HG03025 (cell line): ENCODE measurements at regions not wholly inside any gene's neighbourhood (a gene's known extent, or its start where the extent isn't known, plus 50 kb on each side); places are given as distances from the start of the nearest gene placed in this dataset.

ENCODE experiments used
- ATAC-seq: cut with Tn5 transposase; IDR thresholded peaks from one replicate; pipeline ENCODE4 v1.9.1; 2021; ENCODE audit warnings: mild to moderate bottlenecking, moderate library complexity; ENCODE audit not compliant: unreplicated experiment, low FRiP score

DNA sequence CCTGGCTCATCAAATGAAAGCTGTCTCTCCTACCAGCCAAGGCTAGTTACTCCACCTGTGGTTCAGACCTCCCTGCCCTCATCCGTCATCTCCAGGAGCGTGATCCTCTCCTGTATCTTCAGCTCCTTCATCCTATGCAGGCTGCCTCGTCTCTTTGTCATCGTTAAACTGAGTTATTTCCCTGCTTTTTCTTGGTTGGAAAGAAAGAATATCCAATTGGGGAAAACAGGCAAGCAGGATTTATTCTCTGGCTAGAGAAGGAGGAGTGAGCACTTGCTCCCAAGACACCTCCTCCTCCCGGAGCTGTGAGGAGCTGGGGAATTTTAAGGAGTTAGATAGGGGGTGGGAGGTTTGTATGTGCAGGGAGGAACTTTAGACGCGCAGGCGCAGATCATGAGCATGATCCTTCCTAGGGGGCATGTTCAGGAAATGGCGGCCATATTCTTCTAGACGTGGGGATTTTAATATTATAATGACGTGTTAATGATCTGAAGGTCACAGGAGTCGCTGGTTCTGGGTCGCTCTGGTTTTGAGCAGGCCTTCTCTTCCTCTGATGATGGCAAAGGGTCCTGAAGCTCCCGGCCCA is 156.4 kb upstream of the KL start:
- ATAC-seq: no peak

DNA sequence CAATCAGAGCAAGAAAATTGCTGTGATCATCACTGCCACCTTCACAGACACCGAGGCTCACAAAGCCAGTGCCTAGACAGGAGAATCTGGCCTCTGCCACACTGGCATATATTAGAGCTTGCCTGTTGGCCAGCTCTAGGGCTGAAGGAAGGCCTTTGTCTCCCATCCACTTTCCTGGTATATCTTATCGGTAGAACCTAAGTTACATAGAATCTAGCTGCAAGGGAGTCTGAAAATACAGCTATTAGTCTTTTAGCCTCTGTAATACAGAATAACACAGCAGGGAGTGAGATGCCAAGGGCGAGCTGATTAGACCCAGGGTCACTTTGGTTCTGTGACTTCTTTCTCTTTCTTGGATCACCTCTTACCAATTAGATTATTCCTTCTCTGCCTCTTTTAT is 154.9 kb upstream of the KL start:
- no peak for ATAC-seq

DNA sequence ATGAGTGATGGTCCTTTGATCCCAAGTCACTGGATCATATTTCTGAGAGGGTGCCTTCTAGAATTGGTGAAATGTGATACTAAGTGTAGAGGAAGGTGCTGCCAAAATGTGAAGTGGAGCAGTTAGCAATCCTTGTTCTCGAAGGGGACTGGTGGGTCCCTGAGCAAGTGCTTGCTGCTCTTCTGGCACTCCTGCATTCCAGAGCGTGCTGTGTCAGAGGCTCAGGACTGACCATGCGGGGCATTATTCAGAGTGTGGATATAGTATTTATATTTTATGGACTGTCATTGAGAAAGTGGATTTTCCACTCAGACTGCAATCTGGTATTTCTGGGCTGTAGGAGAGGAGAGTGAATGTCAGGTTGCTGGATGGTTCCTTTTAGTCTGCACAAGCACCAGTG is 152.6 kb upstream of the KL start:
- no peak for ATAC-seq

DNA sequence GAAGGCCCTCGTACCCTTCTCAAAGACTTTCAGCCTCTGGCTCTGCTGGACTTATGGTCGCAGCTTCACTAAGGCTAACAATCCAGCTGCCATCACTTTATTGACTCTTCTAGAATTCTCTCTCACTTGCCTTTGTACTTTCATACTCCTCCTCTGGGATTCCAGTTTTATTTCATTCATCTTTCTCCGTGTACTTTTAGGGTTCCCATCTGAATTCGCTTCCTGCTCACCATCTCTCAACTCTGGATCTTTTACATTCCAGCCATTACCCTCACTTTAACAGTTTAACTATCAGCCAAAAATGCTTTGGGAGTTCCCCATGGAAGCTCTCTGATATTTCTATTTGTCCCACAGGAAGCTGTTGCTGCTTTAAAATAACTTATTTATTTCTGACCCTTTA is 149.3 kb upstream of the KL start:
- ATAC-seq: no peak

DNA sequence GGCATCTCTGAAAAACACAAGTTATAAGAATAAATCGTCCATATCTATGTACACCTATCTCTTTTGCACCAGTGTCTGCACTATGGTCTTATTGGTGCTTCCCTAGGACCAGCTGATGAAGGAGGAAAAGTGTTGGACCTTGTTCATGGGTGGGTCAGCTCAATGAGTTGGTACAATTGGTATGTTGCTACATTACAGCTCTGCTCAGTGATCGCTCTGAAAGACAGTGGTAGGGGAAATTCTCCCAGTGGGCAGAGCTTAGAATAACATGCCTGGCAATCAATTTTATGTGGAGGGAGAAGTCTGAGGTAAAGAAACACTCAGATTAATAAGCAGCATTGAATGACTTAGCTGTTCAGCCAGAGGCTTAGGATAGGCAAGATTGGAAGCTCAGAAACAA is 138.7 kb upstream of the KL start:
- no peak for ATAC-seq

GRCh38 chr13:32878163-32878562 is 138.1 kb upstream of the KL start:
- ATAC-seq: no peak

DNA sequence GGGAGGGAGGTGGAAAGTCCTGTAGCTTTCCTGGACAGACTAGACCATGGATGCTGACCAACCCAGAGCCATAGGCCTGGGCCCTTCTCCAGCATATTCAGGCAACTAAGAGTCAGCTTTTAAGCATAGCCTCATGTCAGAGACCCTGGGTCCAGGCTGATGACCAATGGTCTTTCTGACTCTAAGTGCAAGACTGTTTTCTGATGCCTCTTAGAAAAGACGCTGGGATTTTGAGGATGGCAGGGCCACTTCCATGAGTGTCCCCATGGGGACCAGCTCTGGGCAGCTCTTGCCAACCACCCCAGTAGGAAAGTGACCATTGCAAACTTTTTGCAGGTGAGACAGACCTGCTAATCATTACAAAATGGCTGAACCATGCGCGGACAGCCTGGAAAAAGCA is 135.6 kb upstream of the KL start:
- no peak for ATAC-seq

DNA sequence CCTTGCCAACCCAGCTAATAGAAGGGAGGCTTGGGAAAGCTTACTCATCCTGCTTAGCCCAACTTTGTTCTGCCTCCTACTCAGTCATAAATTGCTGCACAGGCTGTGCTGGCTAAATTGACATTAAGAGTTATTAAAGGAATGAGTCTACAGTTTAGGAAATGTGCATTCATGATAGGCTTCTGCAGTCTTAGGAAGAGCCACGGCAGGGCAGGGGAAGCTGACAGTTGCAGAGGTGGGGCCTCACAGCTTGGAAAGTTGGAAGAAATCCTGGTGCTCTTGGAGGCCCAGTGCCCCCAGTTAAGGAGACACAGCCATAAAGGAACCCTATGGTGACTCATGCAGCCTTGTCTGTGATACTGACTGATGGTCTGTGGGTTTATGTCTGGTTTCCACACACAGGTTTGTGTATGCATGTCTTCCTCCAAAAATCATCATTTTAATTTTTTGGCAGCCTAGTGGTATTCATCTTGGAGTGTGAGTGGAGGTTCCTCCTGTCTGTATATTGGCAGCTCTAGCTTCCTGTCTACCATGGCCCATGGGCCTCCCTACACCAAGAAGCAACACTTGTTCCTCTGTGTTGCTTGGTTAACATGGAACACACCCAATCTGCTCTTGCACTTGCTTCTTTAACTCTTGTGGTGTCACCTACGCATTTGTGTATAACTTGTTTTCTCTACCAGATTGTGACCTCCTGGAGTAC is 135.0 kb upstream of the KL start:
- no peak for ATAC-seq

DNA sequence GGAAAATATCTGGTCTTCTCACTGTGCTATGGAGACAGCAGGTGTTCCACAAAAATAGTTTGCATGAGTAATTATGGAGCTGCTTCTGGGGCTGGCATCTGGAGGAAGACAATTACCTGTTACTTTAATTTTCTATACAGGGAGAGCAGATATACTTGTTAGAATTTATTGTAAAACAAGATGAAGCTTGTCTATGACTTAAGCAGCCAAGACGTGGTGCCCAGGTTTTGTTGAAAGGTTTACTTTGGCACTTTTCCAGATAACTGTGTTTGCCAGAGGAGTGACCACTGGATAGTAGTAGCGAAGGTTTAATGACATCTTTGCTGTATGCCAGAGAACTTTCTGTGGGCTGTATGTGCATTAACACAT is 134.5 kb upstream of the KL start:
- ATAC-seq: no peak

DNA sequence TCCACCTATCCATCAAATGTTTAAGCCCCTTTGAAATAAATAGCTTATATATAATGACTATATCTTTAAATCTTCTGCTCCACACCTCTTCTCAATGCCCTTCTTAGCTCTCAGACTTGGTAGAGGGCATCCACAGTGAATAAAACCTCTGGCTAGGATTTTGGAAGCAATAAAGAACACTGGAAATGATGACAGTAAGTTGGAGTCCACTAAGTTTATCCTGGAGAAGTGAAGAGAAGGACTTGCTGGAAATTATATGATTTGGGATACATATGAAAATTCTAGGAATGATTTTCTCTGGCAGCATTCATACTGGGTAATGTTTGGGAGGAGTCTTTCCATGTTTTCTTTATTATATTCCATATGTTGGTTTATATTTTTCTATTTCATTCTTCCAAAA is 133.5 kb upstream of the KL start:
- ATAC-seq: no peak

- ATAC-seq: no peak
Observed at GRCh38 chr13:32883474-32883873, 132.7 kb upstream of the KL start.

DNA sequence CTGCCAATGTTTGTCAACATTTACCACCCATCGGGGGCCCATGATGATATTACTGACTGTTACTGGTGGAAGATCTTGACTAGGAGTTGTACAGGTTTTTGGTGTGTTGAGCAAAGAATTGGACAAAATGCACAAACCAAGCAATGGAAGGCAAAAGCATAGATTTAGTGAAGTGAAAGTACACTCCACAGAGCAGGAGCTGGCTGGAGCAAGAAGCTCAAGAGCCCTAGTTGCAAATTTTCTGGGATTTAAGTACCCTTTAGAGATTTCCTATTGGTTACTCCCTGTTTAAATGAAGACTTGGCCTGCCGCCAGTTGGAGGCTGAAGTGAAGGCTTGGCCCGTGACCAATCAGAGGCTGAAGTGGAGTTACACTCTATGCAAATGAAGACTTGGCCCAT is 128.6 kb upstream of the KL start:
- ATAC-seq: no peak

DNA sequence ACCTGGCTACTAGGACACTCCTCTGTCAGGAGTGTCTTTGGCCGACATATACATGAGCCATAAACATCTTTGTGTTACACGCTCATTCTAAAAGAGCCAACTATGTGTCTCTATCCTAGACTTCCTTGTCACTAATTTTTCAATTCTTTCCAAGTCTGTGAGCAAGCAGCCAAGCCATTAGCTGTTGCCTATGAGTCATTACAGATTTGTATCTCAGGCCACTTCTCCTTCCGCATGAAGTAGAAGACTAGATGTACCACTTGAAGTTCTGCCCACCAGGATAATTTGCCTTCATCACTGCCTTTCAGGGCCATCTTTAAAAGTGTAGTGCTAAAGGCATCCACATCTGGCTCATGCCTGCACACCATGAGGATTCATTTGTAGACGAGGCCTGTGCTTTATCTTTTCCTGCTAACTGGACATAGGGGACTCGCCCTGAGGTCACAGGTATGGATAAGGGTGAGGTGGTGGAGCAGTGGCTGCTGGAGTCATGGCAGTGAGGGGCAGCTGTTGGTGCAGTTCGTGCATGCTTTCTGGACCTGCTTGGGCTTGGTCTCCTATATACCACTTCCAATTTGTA is 126.1 kb upstream of the KL start:
- no peak for ATAC-seq

- no peak for ATAC-seq
Observed at GRCh38 chr13:32893176-32893575, 123.0 kb upstream of the KL start.

DNA sequence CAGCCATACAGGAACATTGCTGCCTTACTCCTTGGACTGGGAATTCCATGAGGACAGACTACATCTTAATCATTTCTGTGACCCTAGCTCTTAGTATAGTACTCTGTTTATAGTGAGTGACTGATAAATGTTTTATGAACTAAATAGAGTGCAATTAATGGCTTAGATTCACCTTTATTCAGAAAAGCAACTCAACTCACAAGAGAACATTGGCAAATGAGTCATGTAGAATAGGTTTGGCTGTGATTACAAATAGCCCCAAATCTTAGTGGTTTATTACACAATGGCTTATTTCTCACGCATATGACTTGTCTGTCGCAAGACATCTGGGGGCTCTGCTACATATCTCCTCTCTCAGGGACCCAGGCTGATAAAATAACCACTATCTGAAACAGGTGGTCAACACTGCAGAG is 121.6 kb upstream of the KL start:
- no peak for ATAC-seq

DNA sequence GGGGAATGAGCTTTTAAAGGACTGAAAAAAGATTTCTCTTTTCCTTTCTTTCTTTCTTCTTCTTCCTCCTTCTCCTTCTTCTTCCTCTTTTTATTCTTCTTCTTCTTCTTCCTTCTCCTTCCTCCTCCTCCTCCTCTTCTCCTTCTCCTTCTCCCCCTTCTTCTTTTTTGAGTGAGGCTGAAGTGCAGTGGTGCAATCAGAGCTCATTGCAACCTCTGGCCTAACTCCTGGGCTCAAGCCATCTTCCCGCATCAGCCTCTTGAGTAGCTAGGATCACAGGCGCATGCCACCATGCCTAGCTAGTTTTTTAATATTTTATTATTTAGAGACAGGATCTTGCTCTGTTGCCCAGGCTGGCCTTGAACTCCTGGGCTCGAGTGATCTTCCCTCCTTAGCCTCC is 120.9 kb upstream of the KL start:
- no peak for ATAC-seq

- no peak for ATAC-seq
Observed at GRCh38 chr13:32897296-32897695, 118.9 kb upstream of the KL start.

DNA sequence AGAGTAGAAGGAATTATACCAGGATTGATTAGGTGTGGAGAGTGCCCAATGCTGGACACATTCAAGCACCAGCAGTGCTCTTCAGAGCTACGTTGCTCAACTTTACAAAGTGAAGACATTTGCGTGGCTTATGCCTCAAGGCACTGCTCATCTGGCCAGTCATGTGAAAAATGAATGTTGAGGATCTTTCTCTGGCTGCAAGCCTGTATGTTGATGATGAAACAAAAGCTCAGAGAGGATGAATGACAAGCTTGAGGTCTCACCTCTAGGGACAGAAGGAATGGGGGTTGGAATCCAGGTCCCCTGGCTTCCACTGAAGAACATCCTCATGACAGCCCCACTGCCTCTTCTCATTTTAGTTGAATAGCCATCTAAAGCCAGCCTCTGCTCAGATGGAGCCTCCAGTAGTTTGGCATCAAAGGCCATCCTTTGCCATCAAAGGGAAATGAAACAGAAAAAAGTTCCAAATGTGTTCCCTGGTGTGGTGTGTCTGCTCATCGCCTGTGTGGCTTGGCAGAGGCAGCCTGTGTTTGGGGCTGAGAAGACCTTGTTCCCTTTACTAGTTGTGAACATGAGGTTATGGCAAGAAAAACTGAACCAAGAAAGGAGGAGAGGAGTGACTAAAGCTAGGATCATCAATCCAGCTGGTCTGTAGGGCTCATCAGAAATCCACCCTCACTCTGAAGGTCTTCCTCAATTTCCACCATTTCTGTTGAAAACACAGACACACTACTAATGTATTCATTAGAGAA is 114.0 kb upstream of the KL start:
- no peak for ATAC-seq

- no peak for ATAC-seq
Observed at GRCh38 chr13:32902874-32903273, 113.3 kb upstream of the KL start.

DNA sequence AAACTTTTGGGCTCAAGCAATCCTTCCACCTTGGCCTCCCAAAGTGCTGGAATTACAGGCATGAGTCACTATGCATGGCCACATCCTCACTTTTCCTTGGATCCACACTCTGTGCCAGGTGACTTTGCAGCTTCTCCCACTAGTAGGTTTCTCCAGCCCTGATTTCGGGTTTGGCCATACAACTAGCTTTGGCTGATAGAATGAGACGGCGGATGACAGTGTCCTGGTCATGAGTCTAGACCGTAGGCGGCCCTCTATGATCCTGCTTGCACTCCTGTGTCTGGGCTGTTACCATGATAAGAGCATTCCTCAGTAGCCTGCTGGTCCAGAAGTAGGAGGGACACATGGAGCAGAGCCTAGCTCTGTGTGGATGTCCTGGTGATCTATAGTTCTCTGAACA is 112.5 kb upstream of the KL start:
- no peak for ATAC-seq

DNA sequence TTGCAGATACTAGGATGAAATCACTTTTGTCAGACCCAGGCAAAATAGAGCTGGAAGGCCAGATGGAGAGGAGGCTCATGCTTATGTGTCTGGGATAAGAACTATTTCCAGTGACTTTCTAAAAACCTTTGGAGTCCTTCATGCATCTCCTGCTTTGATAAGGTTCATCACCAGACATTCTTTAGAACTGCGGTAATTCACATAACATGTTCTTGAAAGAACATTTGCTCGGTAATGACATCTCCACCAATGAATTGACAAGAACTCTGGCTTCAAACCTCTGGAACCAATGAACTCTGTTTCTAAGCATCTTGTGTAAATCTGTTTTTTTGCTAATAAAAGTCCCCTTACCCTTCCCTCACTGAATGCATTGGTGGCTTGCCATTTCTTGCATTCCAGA is 112.0 kb upstream of the KL start:
- ATAC-seq: no peak
